Fibroblast of peridontal ligament (primary cell): ENCODE measurements at regions not wholly inside any gene's neighbourhood (a gene's known extent, or its start where the extent isn't known, plus 50 kb on each side); places are given as distances from the start of the nearest gene placed in this dataset.
"Not testable (repeated sequence)": the region's sequence is repeated elsewhere in the genome, so short reads cannot be mapped to it uniquely, and the experiment has no call there.

Experiments
- DNase-seq: peaks from one replicate; pipeline ENCODE4 v3.0.0-alpha.2; 2010; ENCODE audit errors: extremely low read depth

DNA sequence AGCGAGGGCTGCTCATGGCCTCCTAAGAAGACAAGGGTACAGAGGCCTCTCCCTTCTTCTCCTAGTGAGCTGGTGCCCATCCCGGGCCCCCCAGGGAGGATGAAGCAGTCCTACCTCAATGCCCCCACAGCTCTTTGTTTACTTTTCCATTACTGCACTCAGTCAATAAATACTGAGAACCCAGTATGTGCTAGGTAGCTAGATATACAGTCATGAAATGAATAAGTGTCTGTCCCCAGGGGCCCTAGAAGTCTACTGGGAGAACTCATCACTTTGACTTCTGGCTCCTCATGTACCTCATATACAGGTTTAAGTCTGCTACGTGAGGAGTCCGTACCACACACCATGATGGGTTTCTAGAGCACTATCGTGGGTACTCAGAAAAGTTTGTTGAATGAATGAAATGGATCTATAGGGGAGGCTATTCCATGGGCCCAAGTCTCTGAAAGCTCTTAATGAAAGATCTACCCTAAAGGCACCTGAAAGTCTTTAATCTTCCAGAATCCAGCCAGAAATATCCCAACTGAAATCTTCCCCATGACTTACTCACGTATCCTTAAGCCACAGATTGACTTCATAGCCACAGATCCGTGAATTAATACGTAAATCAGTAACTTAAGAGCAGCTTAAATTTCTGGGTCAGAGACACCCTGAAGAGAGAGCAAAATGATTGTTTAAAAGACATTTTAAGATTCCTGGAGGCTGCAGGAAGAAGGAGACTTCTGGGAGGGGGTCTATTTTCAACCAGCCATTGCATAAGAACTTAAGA, 51.6 kb upstream of the POMP start:
- DNase-seq, result no peak

DNA sequence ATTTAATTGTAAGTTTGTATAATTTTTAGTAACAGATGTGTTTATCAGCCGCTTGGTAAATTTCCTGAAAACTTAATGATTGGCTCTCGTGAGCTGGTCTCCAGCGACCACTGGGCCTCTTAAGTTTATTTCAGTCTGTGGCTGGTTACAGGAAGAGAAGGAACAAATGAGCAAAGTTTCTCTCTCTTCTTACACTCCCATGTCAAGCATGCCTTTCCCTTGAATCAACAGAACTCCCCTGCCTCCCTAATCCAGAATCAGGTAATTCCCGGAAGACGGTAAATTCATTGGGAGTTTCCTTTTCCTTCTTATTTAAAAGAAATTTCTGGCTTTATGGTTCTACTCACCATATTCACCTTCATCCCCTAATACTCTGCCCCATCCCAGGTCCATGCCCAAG, 52.5 kb upstream of the POMP start:
- no peak for DNase-seq

DNA sequence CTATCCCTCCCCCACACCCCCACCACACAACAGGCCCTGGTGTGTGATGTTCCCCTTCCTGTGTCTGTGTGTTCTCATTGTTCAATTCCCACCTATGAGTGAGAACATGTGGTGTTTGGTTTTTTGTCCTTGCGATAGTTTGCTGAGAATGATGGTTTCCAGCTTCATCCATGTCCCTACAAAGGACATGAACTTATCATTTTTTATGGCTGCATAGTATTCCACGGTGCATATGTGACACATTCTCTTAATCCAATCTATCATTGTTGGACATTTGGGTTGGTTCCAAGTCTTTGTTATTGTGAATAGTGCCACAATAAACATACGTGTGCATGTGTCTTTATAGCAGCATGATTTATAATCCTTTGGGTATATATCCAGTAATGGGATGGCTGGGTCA, 53.8 kb upstream of the POMP start:
- DNase-seq, result not testable (repeated sequence)

DNA sequence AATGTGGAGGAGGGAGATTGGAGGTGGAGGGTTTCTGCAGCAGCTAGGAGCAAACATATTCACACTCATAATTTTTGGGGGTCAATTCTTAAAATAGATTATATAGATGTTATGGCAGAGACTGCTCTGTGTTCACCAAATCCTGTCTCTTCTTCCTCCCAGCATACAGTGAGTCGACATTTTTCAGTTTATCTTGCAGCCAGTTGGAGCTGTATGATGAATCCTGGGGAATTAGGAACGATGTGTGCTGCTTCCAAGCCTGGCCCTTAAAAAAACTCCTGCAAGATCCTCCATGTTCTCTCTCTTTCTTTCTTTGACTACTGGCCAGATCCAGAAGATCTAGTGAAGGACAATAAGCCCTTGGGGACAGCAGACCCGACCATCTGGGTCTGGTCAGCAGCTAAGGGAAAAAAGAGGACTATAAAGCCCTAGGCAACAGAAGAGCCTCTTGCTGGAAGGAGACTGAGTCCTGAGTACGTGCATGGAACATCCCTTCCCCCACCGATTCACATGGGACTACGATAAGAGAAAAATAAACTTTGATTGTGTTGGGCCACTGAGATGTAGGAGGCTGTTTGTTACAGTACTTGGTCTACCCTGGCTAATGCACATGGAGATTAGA, 55.8 kb upstream of the POMP start:
- DNase-seq, result no peak

DNA sequence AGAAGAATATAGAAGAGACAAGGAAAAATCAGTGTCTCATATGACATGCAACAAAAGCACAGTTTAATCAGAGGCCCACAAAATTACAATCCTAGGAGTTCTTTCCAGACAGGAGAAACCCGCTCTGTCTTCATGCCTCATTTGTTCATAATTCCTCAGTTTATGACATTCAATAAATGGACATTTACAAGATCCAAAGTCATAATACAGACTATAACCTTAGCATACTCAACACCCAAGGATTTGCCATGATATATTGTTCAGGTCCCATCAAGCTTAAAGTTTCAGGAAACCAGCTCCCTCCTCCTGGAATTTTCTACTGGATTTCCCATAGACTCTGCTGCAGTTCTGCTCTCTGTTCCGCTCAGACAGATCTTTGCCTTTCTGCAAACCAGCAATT, 56.4 kb upstream of the POMP start:
- no peak for DNase-seq

DNA sequence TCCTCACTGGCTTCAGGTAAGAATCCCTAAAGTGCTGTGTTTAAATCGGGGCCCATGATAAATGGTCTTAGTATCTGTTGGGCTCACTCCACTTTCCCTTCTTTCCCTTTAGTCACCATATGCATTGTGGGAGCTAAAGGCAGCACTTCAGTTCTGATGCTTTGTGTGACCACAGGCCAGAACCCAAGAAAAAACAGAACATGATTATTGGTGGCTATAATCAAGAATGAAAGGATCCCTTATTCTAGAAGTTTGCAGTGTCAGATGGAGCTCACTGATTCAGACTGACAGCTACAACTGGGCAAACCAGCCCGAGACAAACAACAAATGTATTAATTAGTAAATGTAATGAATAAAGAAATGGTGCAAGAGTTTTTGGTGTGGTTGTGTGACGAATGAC, 57.3 kb upstream of the POMP start:
- DNase-seq, result no peak

DNA sequence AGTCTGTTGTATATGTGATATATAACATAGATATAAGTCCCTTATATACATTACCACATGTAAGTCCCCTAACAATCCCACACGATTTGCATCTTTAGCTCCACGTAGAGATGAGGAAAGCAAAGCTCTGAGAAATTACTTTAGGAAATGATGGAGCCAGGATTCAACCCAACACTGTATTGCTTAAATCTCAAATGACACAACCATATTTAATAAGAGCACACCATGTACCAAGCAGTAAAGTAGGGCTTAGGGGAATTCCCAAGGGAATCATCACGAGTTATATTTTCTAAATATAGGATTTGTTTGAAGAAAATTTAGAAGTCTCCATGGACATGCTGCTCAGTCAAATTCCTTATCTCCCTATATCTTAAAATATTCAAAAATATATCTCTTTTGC, 61.3 kb upstream of the POMP start:
- DNase-seq, result peak; percentile 60

DNA sequence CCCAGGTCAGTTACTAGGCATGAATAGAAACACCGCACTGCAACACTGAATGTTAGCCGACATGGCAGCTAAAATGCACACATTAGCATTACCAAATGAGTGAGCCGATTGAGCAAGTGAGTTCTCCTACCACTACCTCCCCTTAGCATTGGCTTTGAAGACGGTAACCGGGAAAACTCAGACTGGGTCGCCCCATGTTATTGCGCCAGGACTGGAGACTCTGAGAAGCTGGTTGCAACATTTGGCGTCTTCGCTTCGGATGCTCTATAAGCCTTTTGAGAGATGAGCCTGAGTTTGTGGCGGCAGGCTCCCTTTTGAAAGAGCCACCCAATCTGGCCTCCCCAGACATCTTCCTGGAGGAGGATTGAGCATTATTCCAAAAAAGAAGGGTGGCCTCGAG, 68.5 kb upstream of the POMP start:
- no peak for DNase-seq

DNA sequence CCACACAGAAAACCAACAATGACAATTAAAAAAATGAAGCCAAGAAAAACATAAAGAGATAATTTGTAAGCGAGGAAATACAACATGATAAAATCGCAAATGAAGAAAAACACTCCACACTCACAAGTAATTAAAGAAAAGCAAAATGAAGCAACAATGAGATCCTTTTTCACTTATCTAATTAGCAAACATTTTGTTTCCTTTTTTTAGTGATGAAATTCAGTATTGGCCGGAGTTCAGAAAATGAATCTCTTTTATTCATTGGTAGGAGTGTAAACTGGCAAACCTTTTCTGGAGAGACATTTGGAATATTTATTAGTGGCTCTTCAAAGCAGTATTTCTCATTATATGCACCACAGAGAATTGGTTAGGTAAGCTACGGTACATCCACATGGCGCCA, 70.6 kb upstream of the POMP start:
- no peak for DNase-seq

DNA sequence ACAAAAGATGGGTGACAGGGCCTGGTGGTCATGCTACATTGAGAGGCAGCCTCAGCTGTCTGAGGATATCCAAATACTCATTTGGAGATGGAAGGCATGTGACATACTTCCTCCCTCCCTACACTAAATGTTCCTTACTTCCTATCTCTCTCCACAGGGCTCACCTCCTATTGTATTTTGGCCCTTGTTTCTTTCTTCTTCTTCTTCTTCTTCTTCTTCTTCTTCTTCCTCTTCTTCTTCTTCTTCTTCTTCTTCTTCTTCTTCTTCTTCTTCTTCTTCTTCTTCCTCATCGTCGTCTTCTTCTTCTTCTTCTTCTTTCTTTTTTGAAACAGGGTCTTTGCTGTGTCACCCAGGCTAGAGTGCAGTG, 71.8 kb upstream of the POMP start:
- DNase-seq, result no peak

DNA sequence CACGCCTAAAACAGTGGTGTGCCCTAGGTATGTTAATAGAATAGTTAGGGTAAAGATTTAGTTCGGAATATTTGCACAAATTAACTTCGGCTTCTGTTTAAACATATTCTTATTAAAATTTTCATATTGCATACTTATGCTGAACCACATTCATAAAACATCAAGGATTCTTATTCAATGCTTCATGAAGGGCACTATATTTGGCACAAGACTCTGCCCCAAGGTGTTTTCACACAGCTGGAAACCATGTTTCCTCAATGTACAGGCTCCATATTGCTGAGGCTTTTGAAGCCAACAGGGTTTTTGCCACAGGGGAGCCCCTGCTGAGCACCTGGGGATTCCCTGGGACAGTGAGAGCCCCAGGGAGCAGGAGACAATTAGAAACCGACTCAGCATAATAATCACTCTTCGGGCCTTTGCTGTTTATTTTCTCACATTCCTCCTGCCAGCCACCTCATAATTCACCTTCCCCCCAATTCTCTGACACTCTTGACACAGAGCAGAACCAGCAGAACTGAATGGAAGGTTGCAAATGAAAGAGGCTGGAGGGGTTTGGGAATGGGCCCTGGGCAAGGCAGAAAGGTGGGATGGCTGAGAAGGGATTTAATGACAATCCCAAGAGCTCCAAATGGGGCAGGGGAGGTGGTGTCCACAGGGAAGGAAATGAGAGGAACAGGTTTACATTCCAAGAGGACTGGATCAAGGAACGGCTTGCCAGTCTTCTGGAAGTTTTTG, 72.3 kb upstream of the POMP start:
- DNase-seq, result no peak

DNA sequence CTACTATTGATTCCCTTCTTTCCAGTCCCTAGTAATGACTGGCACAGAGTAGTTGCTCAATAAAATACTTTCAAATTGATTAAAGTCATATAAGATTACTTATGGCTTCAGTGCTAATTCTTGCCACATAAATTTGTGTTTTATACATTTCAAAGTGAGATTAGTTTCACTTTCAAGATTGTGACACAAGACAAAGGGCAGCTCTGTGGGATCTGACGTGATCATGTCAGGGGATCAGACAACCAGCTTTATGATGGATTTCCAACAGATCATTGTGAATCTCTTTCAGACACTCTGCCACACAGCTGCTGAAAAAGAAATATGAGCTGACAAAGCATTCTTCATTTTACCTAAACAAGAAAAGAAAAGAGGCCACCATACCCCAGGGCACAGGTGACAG, 73.4 kb upstream of the POMP start:
- DNase-seq, result peak; percentile 27

DNA sequence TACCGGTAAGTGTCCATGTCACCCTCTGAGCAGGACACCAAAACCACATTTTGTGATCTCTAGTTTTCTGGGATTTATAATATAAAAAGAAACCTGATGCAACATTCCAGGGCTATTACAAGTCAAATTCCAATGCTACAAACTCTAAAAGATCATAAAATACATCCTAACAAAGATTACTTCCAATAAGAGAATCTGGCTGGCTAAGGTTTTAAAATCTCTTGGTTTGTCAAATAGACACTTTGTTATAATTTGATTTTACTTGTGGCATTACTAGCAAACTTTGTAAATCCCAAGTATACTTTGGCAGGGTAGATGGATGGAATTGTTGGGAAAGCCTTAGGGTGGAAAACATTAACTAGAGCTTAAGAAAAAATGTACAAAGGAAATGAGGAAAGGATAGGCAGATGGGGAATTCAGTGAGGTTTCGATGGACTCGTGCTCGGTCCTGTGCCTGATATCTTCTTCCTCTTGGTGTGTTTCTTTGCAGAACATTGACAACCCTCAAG, 74.0 kb upstream of the POMP start:
- peak; percentile 71 for DNase-seq

DNA sequence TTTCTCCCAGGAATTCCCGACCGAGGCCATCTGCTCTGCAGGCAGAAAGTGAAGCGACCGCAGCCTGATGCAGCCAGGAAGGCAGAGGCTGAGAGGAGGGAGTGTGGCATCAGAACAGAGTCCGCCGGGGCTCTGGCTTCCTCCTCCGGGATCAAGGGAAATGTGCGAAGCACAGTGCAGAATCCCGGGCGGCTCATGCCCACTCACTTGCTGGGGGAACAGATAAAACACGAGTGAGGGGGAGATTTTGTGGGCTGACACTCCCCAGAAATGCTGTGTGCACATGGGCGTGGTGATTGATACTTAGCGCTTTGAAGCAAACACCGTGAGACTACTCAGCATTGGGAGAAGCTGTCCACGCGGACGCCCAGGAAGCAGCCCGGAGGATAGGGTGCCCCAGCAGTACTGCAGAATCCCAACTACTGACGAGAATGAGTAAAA, 75.3 kb upstream of the POMP start:
- no peak for DNase-seq

DNA sequence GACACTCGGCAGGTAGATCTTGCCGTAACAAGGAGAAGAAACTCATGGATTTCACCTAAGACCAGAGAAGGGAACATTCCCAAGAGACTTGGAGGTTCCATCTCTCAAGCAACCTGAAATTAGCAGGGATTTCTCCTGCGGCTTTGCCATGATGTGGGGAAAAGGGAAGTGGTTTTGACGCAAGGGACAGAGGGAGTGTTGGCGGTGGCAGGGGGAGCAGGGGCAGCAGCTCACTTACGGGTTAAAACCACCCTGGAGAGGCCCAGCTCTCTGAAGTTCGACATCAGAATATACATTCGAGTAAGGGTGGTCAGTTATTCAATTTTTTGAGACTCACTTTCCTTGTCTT, 76.1 kb upstream of the POMP start:
- no peak for DNase-seq

DNA sequence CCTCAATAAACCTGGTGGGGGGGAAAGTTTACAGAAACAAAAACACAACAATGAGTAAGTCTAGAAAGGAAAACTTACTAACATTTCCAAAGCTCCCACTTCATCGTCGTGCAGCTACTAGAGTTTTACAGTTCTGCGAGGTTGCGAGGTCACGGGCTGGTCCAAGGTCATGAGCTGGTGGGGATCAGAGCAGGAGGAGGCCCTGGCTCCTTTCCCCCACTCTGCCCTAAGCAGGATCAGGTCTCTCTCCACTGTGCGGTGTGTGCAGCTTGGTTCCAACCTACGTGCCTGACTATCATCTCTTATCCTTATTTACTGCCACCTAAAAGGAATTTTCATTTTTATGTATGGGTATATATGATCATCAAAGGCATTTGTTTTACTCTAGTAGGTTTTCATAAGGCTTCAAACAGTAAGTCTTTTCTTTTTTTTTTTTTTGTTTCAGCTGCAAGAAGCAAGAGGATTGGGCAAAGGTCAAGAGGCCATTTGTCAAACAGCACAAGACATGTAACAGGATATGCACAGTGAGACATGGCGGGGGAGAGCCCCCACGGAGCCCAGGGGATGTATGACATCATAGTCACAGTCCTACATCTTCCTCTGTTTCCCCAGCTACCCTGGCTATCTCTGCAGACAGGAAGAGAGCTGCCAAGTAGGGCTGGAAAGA, 76.6 kb upstream of the POMP start:
- DNase-seq, result no peak

DNA sequence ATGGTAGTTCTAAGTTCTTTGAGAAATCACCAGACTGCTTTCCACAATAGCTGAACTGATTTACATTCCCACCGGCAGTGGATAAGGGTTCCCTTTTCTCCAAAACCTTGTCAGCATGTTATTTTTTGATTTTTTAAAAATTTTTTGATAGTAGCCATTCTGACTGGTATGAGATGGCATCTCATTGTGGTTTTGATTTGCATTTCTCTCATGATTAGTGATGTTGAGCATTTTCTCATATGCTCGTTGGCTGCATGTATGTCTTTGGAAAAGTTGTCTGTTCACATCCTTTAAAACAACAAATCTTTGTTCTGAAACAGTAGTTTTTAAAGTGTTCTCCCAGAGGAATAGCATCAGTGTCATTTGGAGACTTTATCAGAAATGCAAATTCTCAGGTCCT, 77.5 kb upstream of the POMP start:
- peak; percentile 33 for DNase-seq

DNA sequence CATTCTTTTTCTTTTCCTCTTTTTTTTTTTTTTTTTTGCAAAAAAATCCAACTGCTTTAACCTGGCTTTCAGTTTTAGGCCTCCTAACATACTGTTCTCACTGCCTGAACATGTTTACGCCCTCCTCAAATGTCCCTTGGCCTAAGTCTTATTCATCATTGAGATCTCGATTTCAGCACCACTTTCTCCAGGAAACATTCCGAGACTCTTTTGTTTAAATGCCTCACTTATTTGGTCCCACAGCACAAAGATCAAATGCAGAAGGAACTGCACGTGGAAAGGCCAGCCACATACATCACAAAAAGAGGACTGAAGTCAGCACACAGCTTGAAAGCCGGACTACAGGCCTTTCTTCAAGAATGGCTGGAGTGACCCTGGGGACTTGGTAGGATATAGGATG, 79.2 kb upstream of the POMP start:
- DNase-seq, result no peak

DNA sequence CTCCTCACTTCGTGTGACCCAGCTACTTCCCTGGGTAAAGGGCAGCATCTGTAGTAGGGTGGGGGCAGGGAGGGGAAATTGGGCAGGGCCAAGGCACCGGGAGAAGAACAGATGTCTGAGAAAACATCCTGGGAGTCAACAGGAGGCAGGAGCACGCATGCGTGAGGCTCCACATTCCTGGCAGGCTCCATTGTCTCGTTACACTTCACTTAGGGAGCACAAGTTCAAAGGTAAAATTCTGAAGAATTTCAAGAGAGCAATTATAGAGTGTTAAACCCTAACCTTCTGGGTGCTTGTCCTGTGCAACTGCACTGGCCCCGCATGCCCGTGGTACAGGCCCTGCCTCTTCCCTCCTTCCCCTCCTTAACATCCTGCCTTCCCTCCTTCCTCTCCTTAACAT, 79.6 kb upstream of the POMP start:
- DNase-seq, result no peak

DNA sequence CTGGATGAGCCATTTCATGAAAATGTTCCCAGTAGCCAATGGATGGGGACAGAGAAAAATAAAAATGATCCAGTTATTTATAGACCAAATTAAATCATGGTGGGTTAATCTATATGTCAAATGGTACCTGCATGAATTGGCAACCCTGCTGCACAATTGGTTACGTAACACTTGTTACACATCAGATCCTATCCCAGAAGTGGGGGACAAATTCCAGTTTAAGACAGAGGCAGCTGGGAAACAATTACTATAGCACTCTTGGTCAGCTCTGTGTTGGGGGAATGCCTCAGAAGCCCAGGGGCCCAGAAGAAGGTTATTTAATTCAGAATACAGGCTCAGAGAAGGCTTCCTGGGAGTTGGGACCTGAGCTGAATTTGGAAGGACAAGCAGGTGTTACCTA, 81.1 kb upstream of the FLT1 start:
- DNase-seq, result no peak

DNA sequence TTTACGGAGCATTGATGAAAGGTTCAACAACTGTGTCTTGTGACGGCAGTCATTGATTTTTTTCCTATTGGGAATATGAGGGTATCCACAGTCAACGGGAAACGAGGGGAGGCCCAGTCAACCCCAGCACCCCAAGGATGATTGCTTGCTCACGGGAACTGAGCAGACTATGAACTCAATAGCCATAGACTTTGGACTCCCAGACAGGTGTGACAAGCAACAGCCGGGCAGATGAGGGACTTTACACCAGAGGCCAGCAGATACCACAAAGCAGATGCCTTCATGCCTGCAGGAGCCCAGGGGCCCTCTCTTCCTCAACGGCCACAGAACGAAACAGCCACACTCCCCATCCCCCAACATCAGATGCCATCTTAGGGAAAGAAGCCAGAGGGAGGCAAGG, 80.3 kb upstream of the FLT1 start:
- no peak for DNase-seq

DNA sequence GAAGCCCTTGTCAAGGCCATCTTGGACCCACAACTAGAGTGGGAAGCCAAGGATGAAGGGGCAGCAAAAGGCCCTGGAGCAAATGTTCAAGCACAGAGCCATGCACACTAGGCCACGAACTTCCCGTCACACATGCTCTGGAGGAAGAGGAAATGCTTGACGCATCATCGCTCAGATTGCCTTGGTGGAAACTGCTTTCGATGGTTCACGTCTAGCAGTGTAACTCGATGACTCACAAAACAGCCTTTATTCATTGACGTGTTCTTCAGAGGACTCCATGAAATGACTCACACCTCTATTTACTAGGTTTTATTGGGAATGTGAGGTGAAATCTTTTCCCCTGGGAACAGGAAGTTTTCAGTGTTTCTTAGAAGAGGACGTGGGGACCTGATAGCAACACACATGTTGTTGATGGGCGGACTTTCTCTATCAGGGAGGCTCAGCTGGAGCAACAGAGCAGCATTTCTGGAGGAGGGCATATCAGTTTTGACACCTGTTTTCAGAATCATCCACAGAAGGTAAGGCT, 79.8 kb upstream of the FLT1 start:
- DNase-seq, result peak; percentile 88
